K562 (cell line): ENCODE measurements at regions not wholly inside any gene's neighbourhood (a gene's known extent, or its start where the extent isn't known, plus 50 kb on each side); places are given as distances from the start of the nearest gene placed in this dataset.

ENCODE experiments used
- ATAC-seq: fragments of 200-7000 bp; cut with Tn5 transposase; 3 replicates; pipeline ENCODE4 v1.9.1; 2020; ENCODE audit warnings: moderate library complexity
- BruUV-seq: library from RNA; stranded (reverse); fragments of 400-500 nt; replicated peaks from 2 replicates; lab custom pipeline; 2021; lab: Mats Ljungman, UMichigan
- CTCF ChIA-PET: fragments of 300-600 bp; formaldehyde crosslinking; extraction: SDS; loops from one replicate; lab custom pipeline; 2021; ENCODE audit warnings: low intra/inter-chr PET ratio; lab: Yijun Ruan, JAX
- POLR2A ChIA-PET: fragments of 300-600, 350-650 bp; sonication (Branson Sonifier 250); formaldehyde crosslinking; extraction: SDS; loops from one replicate; lab custom pipeline; 2021; ENCODE audit warnings: antibody characterized with exemption, inconsistent platforms; lab: Yijun Ruan, JAX
- DNase-seq, 4 experiments: peaks; one replicate each; pipeline versions ENCODE4 v3.0.0 to v3.0.0-alpha.2; 2011 to 2018; ENCODE audit warnings: low spot score in 3 of 4, mixed read lengths in 3 of 4; ENCODE audit errors: extremely low read depth in 1 of 4
- FAIRE-seq: peaks from 2 replicates; lab custom pipeline; 2011; peaks lifted over from hg19 to GRCh38; lab: Jason Lieb, UNC
- H2AFZ ChIP-seq: 2 replicates; pipeline ENCODE4 v1.6.0; 2011; ENCODE audit warnings: low read depth, low read length, control low read depth, inconsistent platforms
- H3K27ac ChIP-seq: fragments of 200-600 bp; 3 replicates; pipeline ENCODE4 v1.8.0; 2011; ENCODE audit warnings: low read depth, mild to moderate bottlenecking, control low read depth, inconsistent platforms, low read length, moderate library complexity, mixed read lengths; ENCODE audit errors: extremely low read depth
- H3K27me3 ChIP-seq, 2 experiments: fragments of 300-600 bp in 1 of 2; 2 replicates in 1 of 2; 3 replicates in 1 of 2; pipeline versions ENCODE4 v1.6.0 to v1.8.0; 2011; ENCODE audit warnings: inconsistent platforms in 2 of 2, low read length in 2 of 2, mild to moderate bottlenecking in 1 of 2, mixed read lengths in 1 of 2, moderate library complexity in 1 of 2; ENCODE audit not compliant: control insufficient read depth in 2 of 2, insufficient read depth in 2 of 2
- H3K36me3 ChIP-seq: fragments of 300-600 bp; 3 replicates; pipeline ENCODE4 v1.8.0; 2011; ENCODE audit warnings: mild to moderate bottlenecking, low read length, inconsistent platforms; ENCODE audit not compliant: control insufficient read depth, insufficient read depth
- H3K4me1 ChIP-seq, 2 experiments: fragments of 200-600 bp in 1 of 2; replicated peaks in 1 of 2; 2 replicates in 1 of 2; 3 replicates in 1 of 2; pipeline versions ENCODE4 v1.5.1 to v1.8.0; 2011; ENCODE audit warnings: inconsistent platforms in 2 of 2, low read length in 2 of 2, mild to moderate bottlenecking in 1 of 2, mixed read lengths in 1 of 2, moderate library complexity in 1 of 2; ENCODE audit not compliant: control insufficient read depth in 2 of 2, insufficient read depth in 2 of 2
- H3K4me2 ChIP-seq: 2 replicates; pipeline ENCODE4 v1.6.1; 2011; ENCODE audit warnings: low read length, control low read depth, inconsistent platforms, mixed read lengths; ENCODE audit not compliant: insufficient read depth
- H3K4me3 ChIP-seq: fragments of 200-600 bp; sonication (generic), shearing (Covaris generic); 2 replicates; pipeline ENCODE4 v1.5.1; 2016; ENCODE audit warnings: control low read depth, inconsistent platforms
- H3K79me2 ChIP-seq: fragments of 200-600 bp; 3 replicates; pipeline ENCODE4 v1.8.0; 2011; ENCODE audit warnings: low read length, inconsistent platforms; ENCODE audit not compliant: control insufficient read depth, insufficient read depth
- H3K9ac ChIP-seq, 2 experiments: 2 replicates each; pipeline versions ENCODE4 v1.6.0 to v1.6.1; 2011; ENCODE audit warnings: low read depth in 2 of 2, low read length in 2 of 2, control low read depth in 1 of 2, inconsistent platforms in 1 of 2, mild to moderate bottlenecking in 1 of 2, mixed read lengths in 1 of 2; ENCODE audit not compliant: insufficient read depth in 1 of 2
- H3K9me1 ChIP-seq: one replicate; pipeline ENCODE4 v1.6.0; 2011; ENCODE audit warnings: inconsistent platforms, mild to moderate bottlenecking, low read length, moderate library complexity; ENCODE audit not compliant: control insufficient read depth, insufficient read depth
- H3K9me3 ChIP-seq: replicated peaks from 2 replicates; pipeline ENCODE4 v1.5.1; 2011; ENCODE audit warnings: low read depth, low read length, inconsistent platforms; ENCODE audit not compliant: control insufficient read depth, insufficient read depth
- H4K20me1 ChIP-seq: replicated peaks from 2 replicates; pipeline ENCODE4 v1.6.1; 2011; ENCODE audit warnings: low read length, inconsistent platforms, mixed read lengths; ENCODE audit not compliant: control insufficient read depth, insufficient read depth
- CBFA2T2 ChIP-seq: fragments of 450-650 bp; conservative IDR thresholded peaks from 2 replicates; pipeline ENCODE4 v1.6.1; 2017; ENCODE audit warnings: mild to moderate bottlenecking
- NFE2L1 ChIP-seq: fragments of 450-650 bp; IDR thresholded peaks from 2 replicates; pipeline ENCODE4 v1.6.1; 2016; ENCODE audit warnings: missing genetic modification characterization, low read depth, mild to moderate bottlenecking, missing compliant biosample characterization, moderate library complexity, borderline replicate concordance
- POLR3A ChIP-seq: IDR thresholded peaks from 2 replicates; pipeline ENCODE4 v1.6.1; 2011; ENCODE audit warnings: borderline replicate concordance, mild to moderate bottlenecking, moderate library complexity; ENCODE audit not compliant: insufficient read length, insufficient read depth; ENCODE audit errors: extremely low read depth
- PPARD ChIP-seq: fragments of 250-450 bp; sonication (Bioruptor Pico); IDR thresholded peaks from 2 replicates; pipeline ENCODE4 v1.8.0; 2022; ENCODE audit warnings: inconsistent platforms, mild to moderate bottlenecking, moderate library complexity
- ZNF668 ChIP-seq: fragments of 250-450 bp; sonication (Bioruptor Pico); IDR thresholded peaks from 2 replicates; pipeline ENCODE4 v1.8.0; 2022; ENCODE audit warnings: mild to moderate bottlenecking, inconsistent platforms
- WGBS: fragments of 100-300 bp; shearing (Covaris generic); methylation state at CpG from one replicate; pipeline ENCODE4 v1.1.6; 2016; ENCODE audit warnings: low coverage, mixed read lengths; ENCODE audit not compliant: insufficient coverage; ENCODE audit errors: missing lambda C conversion rate; 5-methylcytosine and 5-hydroxymethylcytosine counted together
- in situ Hi-C: fragments of 300-500 bp; cut with MboI; formaldehyde crosslinking; loops from 4 replicates; pipeline ENCODE4 v1.15.0; 2018; ENCODE audit warnings: inconsistent platforms, mixed read lengths
- intact Hi-C: fragments of 100-400 bp; cut with micrococcal nuclease; formaldehyde crosslinking; loops from 2 replicates; pipeline ENCODE4 v1.14.2; 2022
- TF ChIP-seq, protein P1 (sequence below): fragments of 250-450 bp; sonication (Bioruptor Pico); IDR thresholded peaks from 2 replicates; pipeline ENCODE4 v1.8.0; 2021; ENCODE audit warnings: moderate library complexity, mild to moderate bottlenecking, inconsistent platforms
- TF ChIP-seq, protein P2 (sequence below), 2 experiments: fragments of 200-800 bp in 1 of 2; sonication (Bioruptor generic) in 1 of 2; sonication (generic) in 1 of 2; formaldehyde crosslinking in 1 of 2; IDR thresholded peaks in 1 of 2; conservative IDR thresholded peaks in 1 of 2; 2 replicates each; pipeline versions ENCODE4 v1.5.0 to v1.6.1; 2016 to 2020; ENCODE audit warnings: missing compliant biosample characterization in 1 of 2, missing genetic modification characterization in 1 of 2, missing genetic modification reagents in 1 of 2
- TF ChIP-seq, protein P3 (sequence below): fragments of 200-400 bp; formaldehyde crosslinking; IDR thresholded peaks from 2 replicates; pipeline ENCODE4 v1.6.1; 2017; ENCODE audit warnings: mild to moderate bottlenecking, low read depth, low read length, moderate library complexity
- TF ChIP-seq, protein P4 (sequence below): sonication (generic); formaldehyde crosslinking; IDR thresholded peaks from 2 replicates; pipeline ENCODE4 v1.8.1; 2023; ENCODE audit warnings: missing genetic modification reagents, mild to moderate bottlenecking, borderline replicate concordance

DNA sequence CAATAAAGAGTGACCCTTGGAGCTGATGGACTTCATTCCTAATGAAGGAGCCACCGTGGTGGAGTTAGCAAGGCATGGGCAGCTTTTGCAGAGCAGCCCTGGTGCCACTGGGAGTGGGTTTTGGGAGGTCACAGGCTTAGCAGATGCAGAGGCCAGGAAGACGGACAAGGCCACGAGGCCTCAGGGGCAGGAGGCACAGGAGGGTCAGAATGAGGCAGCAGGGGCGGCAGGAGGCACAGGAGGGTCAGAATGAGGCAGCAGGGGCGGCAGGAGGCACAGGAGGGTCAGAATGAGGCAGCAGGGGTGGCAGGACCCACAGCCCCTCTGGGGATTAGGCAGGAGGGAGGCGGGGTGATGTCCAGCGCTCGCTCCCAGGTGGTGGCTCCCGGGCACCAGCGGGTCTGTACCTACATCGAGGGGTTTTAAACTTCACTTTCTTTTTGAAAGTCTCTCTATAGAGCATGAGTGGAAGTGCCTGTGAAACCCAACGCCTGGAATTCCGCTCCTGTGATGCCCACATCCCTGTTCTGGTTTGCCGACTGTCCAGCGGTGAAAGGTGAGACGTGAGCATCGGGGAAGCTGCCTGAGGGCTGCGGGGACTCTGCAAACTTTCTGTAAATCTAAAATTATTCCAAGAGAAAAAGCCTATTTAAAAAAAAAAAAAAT lies 521.6 kb downstream of the BRD1 start:
- intact Hi-C loops, result loop anchor here (1.0 kb wide), 1 partner anchor 260 kb away; no protein-coding TSS in a partner anchor
- TF ChIP-seq POLR3A (no peak), ZNF668 (CRISPR knock-in tag) (no peak), NFE2L1 (no peak), PPARD (CRISPR knock-in tag) (no peak), CBFA2T2 (no peak)
- TF ChIP-seq, protein P1, sequence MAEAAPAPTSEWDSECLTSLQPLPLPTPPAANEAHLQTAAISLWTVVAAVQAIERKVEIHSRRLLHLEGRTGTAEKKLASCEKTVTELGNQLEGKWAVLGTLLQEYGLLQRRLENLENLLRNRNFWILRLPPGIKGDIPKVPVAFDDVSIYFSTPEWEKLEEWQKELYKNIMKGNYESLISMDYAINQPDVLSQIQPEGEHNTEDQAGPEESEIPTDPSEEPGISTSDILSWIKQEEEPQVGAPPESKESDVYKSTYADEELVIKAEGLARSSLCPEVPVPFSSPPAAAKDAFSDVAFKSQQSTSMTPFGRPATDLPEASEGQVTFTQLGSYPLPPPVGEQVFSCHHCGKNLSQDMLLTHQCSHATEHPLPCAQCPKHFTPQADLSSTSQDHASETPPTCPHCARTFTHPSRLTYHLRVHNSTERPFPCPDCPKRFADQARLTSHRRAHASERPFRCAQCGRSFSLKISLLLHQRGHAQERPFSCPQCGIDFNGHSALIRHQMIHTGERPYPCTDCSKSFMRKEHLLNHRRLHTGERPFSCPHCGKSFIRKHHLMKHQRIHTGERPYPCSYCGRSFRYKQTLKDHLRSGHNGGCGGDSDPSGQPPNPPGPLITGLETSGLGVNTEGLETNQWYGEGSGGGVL (CRISPR knock-in tag), result no peak
- TF ChIP-seq, protein P2, sequence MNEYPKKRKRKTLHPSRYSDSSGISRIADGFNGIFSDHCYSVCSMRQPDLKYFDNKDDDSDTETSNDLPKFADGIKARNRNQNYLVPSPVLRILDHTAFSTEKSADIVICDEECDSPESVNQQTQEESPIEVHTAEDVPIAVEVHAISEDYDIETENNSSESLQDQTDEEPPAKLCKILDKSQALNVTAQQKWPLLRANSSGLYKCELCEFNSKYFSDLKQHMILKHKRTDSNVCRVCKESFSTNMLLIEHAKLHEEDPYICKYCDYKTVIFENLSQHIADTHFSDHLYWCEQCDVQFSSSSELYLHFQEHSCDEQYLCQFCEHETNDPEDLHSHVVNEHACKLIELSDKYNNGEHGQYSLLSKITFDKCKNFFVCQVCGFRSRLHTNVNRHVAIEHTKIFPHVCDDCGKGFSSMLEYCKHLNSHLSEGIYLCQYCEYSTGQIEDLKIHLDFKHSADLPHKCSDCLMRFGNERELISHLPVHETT (CRISPR knock-in tag; conservative IDR thresholded peaks at IDR 0.05 in 1 of 2, IDR thresholded peaks at IDR 0.05 in 1 of 2), result no peak
- TF ChIP-seq, protein P3, sequence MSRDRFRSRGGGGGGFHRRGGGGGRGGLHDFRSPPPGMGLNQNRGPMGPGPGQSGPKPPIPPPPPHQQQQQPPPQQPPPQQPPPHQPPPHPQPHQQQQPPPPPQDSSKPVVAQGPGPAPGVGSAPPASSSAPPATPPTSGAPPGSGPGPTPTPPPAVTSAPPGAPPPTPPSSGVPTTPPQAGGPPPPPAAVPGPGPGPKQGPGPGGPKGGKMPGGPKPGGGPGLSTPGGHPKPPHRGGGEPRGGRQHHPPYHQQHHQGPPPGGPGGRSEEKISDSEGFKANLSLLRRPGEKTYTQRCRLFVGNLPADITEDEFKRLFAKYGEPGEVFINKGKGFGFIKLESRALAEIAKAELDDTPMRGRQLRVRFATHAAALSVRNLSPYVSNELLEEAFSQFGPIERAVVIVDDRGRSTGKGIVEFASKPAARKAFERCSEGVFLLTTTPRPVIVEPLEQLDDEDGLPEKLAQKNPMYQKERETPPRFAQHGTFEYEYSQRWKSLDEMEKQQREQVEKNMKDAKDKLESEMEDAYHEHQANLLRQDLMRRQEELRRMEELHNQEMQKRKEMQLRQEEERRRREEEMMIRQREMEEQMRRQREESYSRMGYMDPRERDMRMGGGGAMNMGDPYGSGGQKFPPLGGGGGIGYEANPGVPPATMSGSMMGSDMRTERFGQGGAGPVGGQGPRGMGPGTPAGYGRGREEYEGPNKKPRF, result no peak
- TF ChIP-seq, protein P4, sequence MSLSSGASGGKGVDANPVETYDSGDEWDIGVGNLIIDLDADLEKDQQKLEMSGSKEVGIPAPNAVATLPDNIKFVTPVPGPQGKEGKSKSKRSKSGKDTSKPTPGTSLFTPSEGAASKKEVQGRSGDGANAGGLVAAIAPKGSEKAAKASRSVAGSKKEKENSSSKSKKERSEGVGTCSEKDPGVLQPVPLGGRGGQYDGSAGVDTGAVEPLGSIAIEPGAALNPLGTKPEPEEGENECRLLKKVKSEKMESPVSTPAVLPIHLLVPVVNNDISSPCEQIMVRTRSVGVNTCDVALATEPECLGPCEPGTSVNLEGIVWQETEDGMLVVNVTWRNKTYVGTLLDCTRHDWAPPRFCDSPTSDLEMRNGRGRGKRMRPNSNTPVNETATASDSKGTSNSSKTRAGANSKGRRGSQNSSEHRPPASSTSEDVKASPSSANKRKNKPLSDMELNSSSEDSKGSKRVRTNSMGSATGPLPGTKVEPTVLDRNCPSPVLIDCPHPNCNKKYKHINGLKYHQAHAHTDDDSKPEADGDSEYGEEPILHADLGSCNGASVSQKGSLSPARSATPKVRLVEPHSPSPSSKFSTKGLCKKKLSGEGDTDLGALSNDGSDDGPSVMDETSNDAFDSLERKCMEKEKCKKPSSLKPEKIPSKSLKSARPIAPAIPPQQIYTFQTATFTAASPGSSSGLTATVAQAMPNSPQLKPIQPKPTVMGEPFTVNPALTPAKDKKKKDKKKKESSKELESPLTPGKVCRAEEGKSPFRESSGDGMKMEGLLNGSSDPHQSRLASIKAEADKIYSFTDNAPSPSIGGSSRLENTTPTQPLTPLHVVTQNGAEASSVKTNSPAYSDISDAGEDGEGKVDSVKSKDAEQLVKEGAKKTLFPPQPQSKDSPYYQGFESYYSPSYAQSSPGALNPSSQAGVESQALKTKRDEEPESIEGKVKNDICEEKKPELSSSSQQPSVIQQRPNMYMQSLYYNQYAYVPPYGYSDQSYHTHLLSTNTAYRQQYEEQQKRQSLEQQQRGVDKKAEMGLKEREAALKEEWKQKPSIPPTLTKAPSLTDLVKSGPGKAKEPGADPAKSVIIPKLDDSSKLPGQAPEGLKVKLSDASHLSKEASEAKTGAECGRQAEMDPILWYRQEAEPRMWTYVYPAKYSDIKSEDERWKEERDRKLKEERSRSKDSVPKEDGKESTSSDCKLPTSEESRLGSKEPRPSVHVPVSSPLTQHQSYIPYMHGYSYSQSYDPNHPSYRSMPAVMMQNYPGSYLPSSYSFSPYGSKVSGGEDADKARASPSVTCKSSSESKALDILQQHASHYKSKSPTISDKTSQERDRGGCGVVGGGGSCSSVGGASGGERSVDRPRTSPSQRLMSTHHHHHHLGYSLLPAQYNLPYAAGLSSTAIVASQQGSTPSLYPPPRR (CRISPR knock-in tag), result no peak

More for the DNA sequence above, 521.6 kb downstream of the BRD1 start:
- in situ Hi-C loops, result loop anchor here (25.0 kb wide), 1 partner anchor 269 kb away; no protein-coding TSS in a partner anchor
- H3K27me3 ChIP-seq, result peaks cover 0 to 39% of the 10 kb centered on the region in 2 experiments; a peak in 3 of 5 replicates
- H3K27ac ChIP-seq, result no peak overlapping the region
- POLR2A ChIA-PET, result interaction anchor here (0.6 kb wide), 1 partner anchor 16 kb away, joined by 5 read pairs; no protein-coding TSS in a partner anchor
- BruUV-seq, result no TSS peak
- H3K9ac ChIP-seq, result no peak overlapping the region
- DNase-seq (no peak), FAIRE-seq (no peak), ATAC-seq (no peak)
- peaks cover 0 to 9% of the 10 kb centered on the region in 2 experiments; a peak in 2 of 5 replicates for H3K4me1 ChIP-seq
- no peaks in the 10 kb centered on the region for H3K9me1 ChIP-seq
- no peaks in the 10 kb centered on the region for H3K36me3 ChIP-seq
- H3K4me2 ChIP-seq, result no peak overlapping the region
- no peak overlapping the region for H2AFZ ChIP-seq
- no peaks in the 10 kb centered on the region for H3K9me3 ChIP-seq
- H3K79me2 ChIP-seq, result no peaks in the 10 kb centered on the region
- WGBS, result 9% methylated on average over 14 of the region's 18 CpGs
- no peaks in the 10 kb centered on the region for H4K20me1 ChIP-seq
- CTCF ChIA-PET, result no interaction called here
- H3K4me3 ChIP-seq, result no peak overlapping the region
